WTC11 (cell line): ENCODE measurements at regions not wholly inside any gene's neighbourhood (a gene's known extent, or its start where the extent isn't known, plus 50 kb on each side); places are given as distances from the start of the nearest gene placed in this dataset.
"Not testable (repeated sequence)": the region's sequence is repeated elsewhere in the genome, so short reads cannot be mapped to it uniquely, and the experiment has no call there.

Experiments
- AFF4 ChIP-seq: sonication (generic); formaldehyde crosslinking; IDR thresholded peaks from 2 replicates; pipeline ENCODE4 v1.8.1; 2023; ENCODE audit warnings: mild to moderate bottlenecking, missing genetic modification reagents, borderline replicate concordance
- CTCF ChIP-seq: fragments of 200-600 bp; IDR thresholded peaks from 2 replicates; pipeline ENCODE4 v1.8.0; 2022; ENCODE audit warnings: antibody characterized with exemption
- ETV6 ChIP-seq: sonication (generic); formaldehyde crosslinking; IDR thresholded peaks from 2 replicates; pipeline ENCODE4 v1.8.1; 2022; ENCODE audit warnings: mild to moderate bottlenecking, missing genetic modification reagents

DNA sequence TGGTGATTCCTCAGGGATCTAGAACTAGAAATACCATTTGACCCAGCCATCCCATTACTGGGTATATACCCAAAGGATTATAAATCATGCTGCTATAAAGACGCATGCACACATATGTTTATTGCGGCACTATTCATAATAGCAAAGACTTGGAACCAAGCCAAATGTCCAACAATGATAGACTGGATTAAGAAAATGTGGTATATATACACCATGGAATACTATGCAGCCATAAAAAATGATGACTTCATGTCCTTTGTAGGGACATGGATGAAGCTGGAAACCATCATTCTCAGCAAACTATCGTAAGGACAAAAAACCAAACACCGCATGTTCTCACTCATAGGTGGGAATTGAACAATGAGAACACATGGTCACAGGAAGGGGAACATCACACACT, 67.9 kb upstream of the ZEB1 start:
- not testable (repeated sequence) for TF ChIP-seq CTCF; ETV6 (CRISPR knock-in tag); AFF4 (CRISPR knock-in tag)
